GM23338 (cell line): ENCODE measurements at regions not wholly inside any gene's neighbourhood (a gene's known extent, or its start where the extent isn't known, plus 50 kb on each side); places are given as distances from the start of the nearest gene placed in this dataset.
"Not testable (repeated sequence)": the region's sequence is repeated elsewhere in the genome, so short reads cannot be mapped to it uniquely, and the experiment has no call there.

ENCODE experiments used
- ATAC-seq: fragments of 200-7000 bp; cut with Tn5 transposase; 3 replicates; pipeline ENCODE4 v1.9.1; 2020
- DNase-seq: peaks from one replicate; pipeline ENCODE4 v3.0.0-alpha.2; 2015; ENCODE audit warnings: low spot score
- H2AFZ ChIP-seq: fragments of 200-600 bp; sonication (generic); 2 replicates; pipeline ENCODE4 v1.8.0; 2016; ENCODE audit warnings: antibody characterized with exemption, mild to moderate bottlenecking, moderate library complexity
- H3F3A ChIP-seq: fragments of 200-600 bp; sonication (generic); replicated peaks from 2 replicates; pipeline ENCODE4 v1.8.0; 2017; ENCODE audit warnings: antibody characterized with exemption, mixed run types, low read depth
- H3K27ac ChIP-seq: fragments of 200-600 bp; sonication (generic); 2 replicates; pipeline ENCODE4 v1.6.1; 2016; ENCODE audit warnings: low read depth
- H3K27me3 ChIP-seq: fragments of 200-600 bp; sonication (generic); 2 replicates; pipeline ENCODE4 v1.8.0; 2016; ENCODE audit warnings: mild to moderate bottlenecking, mixed run types, moderate library complexity; ENCODE audit not compliant: insufficient read depth
- H3K36me3 ChIP-seq: fragments of 200-600 bp; sonication (generic); 2 replicates; pipeline ENCODE4 v1.8.0; 2016; ENCODE audit warnings: mild to moderate bottlenecking; ENCODE audit not compliant: insufficient read depth
- H3K4me1 ChIP-seq: fragments of 200-600 bp; sonication (generic); 2 replicates; pipeline ENCODE4 v1.8.0; 2016; ENCODE audit warnings: mild to moderate bottlenecking, moderate library complexity; ENCODE audit not compliant: insufficient read depth
- H3K4me2 ChIP-seq: fragments of 200-600 bp; sonication (generic); 2 replicates; pipeline ENCODE4 v1.7.1; 2017; ENCODE audit warnings: mixed run types
- H3K4me3 ChIP-seq: fragments of 200-600 bp; sonication (generic); 2 replicates; pipeline ENCODE4 v1.6.1; 2016; ENCODE audit warnings: mixed run types
- H3K79me2 ChIP-seq: fragments of 200-600 bp; sonication (generic); replicated peaks from 2 replicates; pipeline ENCODE4 v1.8.0; 2017; ENCODE audit warnings: mild to moderate bottlenecking; ENCODE audit not compliant: insufficient read depth
- H3K9me2 ChIP-seq: fragments of 200-600 bp; sonication (generic); 2 replicates; pipeline ENCODE4 v1.8.0; 2017; ENCODE audit not compliant: insufficient read depth
- H4K20me1 ChIP-seq: fragments of 200-600 bp; sonication (generic); replicated peaks from 2 replicates; pipeline ENCODE4 v1.8.0; 2017; ENCODE audit warnings: mild to moderate bottlenecking; ENCODE audit not compliant: insufficient read depth
- H3K27ac Mint-ChIP-seq: 2 replicates; pipeline ENCODE4 v1.8.0; 2020; ENCODE audit warnings: inconsistent platforms, mild to moderate bottlenecking, moderate library complexity, mixed read lengths
- H3K27me3 Mint-ChIP-seq: 3 replicates; pipeline ENCODE4 v1.8.0; 2022; ENCODE audit warnings: low read depth, mild to moderate bottlenecking, moderate library complexity, mixed read lengths, inconsistent platforms; ENCODE audit not compliant: insufficient read depth, poor library complexity
- H3K36me3 Mint-ChIP-seq: 3 replicates; pipeline ENCODE4 v1.8.0; 2021; ENCODE audit warnings: low read depth, mild to moderate bottlenecking, inconsistent platforms, moderate library complexity, mixed read lengths
- H3K4me1 Mint-ChIP-seq: 3 replicates; pipeline ENCODE4 v1.8.0; 2020; ENCODE audit warnings: mild to moderate bottlenecking, inconsistent platforms, mixed read lengths
- H3K4me3 Mint-ChIP-seq: 3 replicates; pipeline ENCODE4 v1.8.0; 2021; ENCODE audit warnings: moderate library complexity, mild to moderate bottlenecking, inconsistent platforms, mixed read lengths
- H3K9me3 Mint-ChIP-seq: 3 replicates; pipeline ENCODE4 v1.8.0; 2020; ENCODE audit warnings: moderate library complexity, mild to moderate bottlenecking, inconsistent platforms, mixed read lengths
- CREB1 ChIP-seq: fragments of 250-450 bp; sonication (Bioruptor Pico); IDR thresholded peaks from 2 replicates; pipeline ENCODE4 v1.5.0; 2020; ENCODE audit warnings: low read depth, mild to moderate bottlenecking, moderate library complexity
- ETS1 ChIP-seq: IDR thresholded peaks from 2 replicates; pipeline ENCODE4 v1.6.1; 2016; ENCODE audit warnings: antibody characterized with exemption
- EZH2 ChIP-seq: fragments of 200-600 bp; sonication (generic); IDR thresholded peaks from one replicate; pipeline ENCODE4 v1.8.0; 2017; ENCODE audit warnings: antibody characterized with exemption, mild to moderate bottlenecking, low read depth; ENCODE audit not compliant: unreplicated experiment
- JUNB ChIP-seq: IDR thresholded peaks from one replicate; pipeline ENCODE4 v1.6.1; 2016; ENCODE audit warnings: antibody characterized with exemption; ENCODE audit not compliant: unreplicated experiment
- NANOG ChIP-seq: IDR thresholded peaks from 2 replicates; pipeline ENCODE4 v1.6.1; 2016; ENCODE audit warnings: antibody characterized with exemption, borderline replicate concordance
- POLR2AphosphoS5 ChIP-seq: IDR thresholded peaks from 2 replicates; pipeline ENCODE4 v1.6.1; 2016; ENCODE audit warnings: antibody characterized with exemption, low read depth
- REST ChIP-seq: IDR thresholded peaks from one replicate; pipeline ENCODE4 v1.6.1; 2018; ENCODE audit warnings: antibody characterized with exemption; ENCODE audit not compliant: unreplicated experiment
- STAT1 ChIP-seq: IDR thresholded peaks from one replicate; pipeline ENCODE4 v1.6.1; 2016; ENCODE audit warnings: antibody characterized with exemption; ENCODE audit not compliant: unreplicated experiment
- ZNF114 ChIP-seq: fragments of 250-450 bp; sonication (Bioruptor Pico); IDR thresholded peaks from 2 replicates; pipeline ENCODE4 v1.5.0; 2020; ENCODE audit warnings: mild to moderate bottlenecking, moderate library complexity

- Mint-ChIP-seq H3K36me3 (no peaks in the 10 kb centered on the region), H3K4me3 (no peak overlapping the region), H3K27ac (no peak overlapping the region), H3K9me3 (no peaks in the 10 kb centered on the region), H3K27me3 (no peaks in the 10 kb centered on the region), H3K4me1 (peaks cover 15% of the 10 kb centered on the region)
- ATAC-seq (no peak), DNase-seq (peak; percentile 3)
- no peaks in the 10 kb centered on the region for H3K27me3 ChIP-seq
- H3K9me2 ChIP-seq: no peaks in the 10 kb centered on the region; the same call in 1 of the 2 replicates
- TF ChIP-seq CREB1 (CRISPR knock-in tag) (no peak), JUNB (no peak), ETS1 (no peak), STAT1 (no peak), NANOG (no peak), REST (no peak), EZH2 (no peak), ZNF114 (CRISPR knock-in tag) (no peak), POLR2AphosphoS5 (no peak)
- no peaks in the 10 kb centered on the region for H3F3A ChIP-seq
- H2AFZ ChIP-seq: peak overlapping the region; percentile 28; the same call in 1 of the 2 replicates
- no peak overlapping the region; the same call in 1 of the 2 replicates for H3K4me2 ChIP-seq
- H4K20me1 ChIP-seq: no peaks in the 10 kb centered on the region
- no peaks in the 10 kb centered on the region for H3K79me2 ChIP-seq
- no peak overlapping the region for H3K4me3 ChIP-seq
- no peaks in the 10 kb centered on the region for H3K36me3 ChIP-seq
- peaks cover 24% of the 10 kb centered on the region for H3K4me1 ChIP-seq
- H3K27ac ChIP-seq: no peak overlapping the region
These were observed 243.3 kb downstream of the EPHA7 start for GRCh38 chr6:93176070-93176469.

- not testable (repeated sequence) for H3K4me2 ChIP-seq, H3K79me2 ChIP-seq, H3K4me3 ChIP-seq, H3K4me3 Mint-ChIP-seq, H3K36me3 ChIP-seq, H3K27ac ChIP-seq, H2AFZ ChIP-seq, ATAC-seq, H3K27me3 Mint-ChIP-seq, H4K20me1 ChIP-seq, H3K9me2 ChIP-seq, DNase-seq, H3K36me3 Mint-ChIP-seq, H3K27me3 ChIP-seq, H3K9me3 Mint-ChIP-seq, H3F3A ChIP-seq, H3K27ac Mint-ChIP-seq
- peaks cover 15% of the 10 kb centered on the region for H3K4me1 Mint-ChIP-seq
- H3K4me1 ChIP-seq: peaks cover 24% of the 10 kb centered on the region
These were observed 245.8 kb downstream of the EPHA7 start for GRCh38 chr6:93173573-93173972.
